ENCODE measurements at regions not wholly inside any gene's neighbourhood (a gene's known extent, or its start where the extent isn't known, plus 50 kb on each side); places are given as distances from the start of the nearest gene placed in this dataset.
A peak's percentile ranks its signal among the peaks of the same experiment; 100 is the strongest.

GRCh38 chr11:103662880-103663279 is 373.6 kb upstream of the DDI1 start:
- DNase-seq (ENCODE audit: low read depth) = no peak

- DNase-seq (ENCODE audit: low read depth) = no peak
These were observed 367.6 kb upstream of the DDI1 start for GRCh38 chr11:103668859-103669258.

- DNase-seq (ENCODE audit: low read depth) = no peak
These were observed 365.2 kb upstream of the DDI1 start for GRCh38 chr11:103671143-103671651.

- DNase-seq (ENCODE audit: low read depth) = peak; percentile 68
These were observed 362.7 kb upstream of the DDI1 start for GRCh38 chr11:103673773-103674172.

GRCh38 chr11:103676413-103676812 is 360.0 kb upstream of the DDI1 start:
- peak; percentile 35 for DNase-seq (ENCODE audit: low read depth)

- DNase-seq (ENCODE audit: low read depth) = no peak
These were observed 355.6 kb upstream of the DDI1 start for GRCh38 chr11:103680826-103681225.

- no peak for DNase-seq (ENCODE audit: low read depth)
These were observed 354.6 kb upstream of the DDI1 start for GRCh38 chr11:103681855-103682254.

- DNase-seq (ENCODE audit: low read depth) = peak; percentile 79
These were observed 353.9 kb upstream of the DDI1 start for GRCh38 chr11:103682318-103683184.

GRCh38 chr11:103683576-103683975 is 352.9 kb upstream of the DDI1 start:
- peak; percentile 66 for DNase-seq (ENCODE audit: low read depth)

GRCh38 chr11:103688924-103689323 is 347.5 kb upstream of the DDI1 start:
- no peak for DNase-seq (ENCODE audit: low read depth)

- DNase-seq (ENCODE audit: low read depth) = no peak
These were observed 346.1 kb upstream of the DDI1 start for GRCh38 chr11:103690356-103690755.

- DNase-seq (ENCODE audit: low read depth) = no peak
These were observed 340.3 kb upstream of the DDI1 start for GRCh38 chr11:103696123-103696522.

- no peak for DNase-seq (ENCODE audit: low read depth)
These were observed 337.2 kb upstream of the DDI1 start for GRCh38 chr11:103699216-103699615.

GRCh38 chr11:103699656-103700055 is 336.8 kb upstream of the DDI1 start:
- DNase-seq (ENCODE audit: low read depth) = no peak

- peak; percentile 81 for DNase-seq (ENCODE audit: low read depth)
These were observed 335.8 kb upstream of the DDI1 start for GRCh38 chr11:103700622-103701021.

GRCh38 chr11:103703437-103703836 is 333.0 kb upstream of the DDI1 start:
- DNase-seq (ENCODE audit: low read depth) = no peak

GRCh38 chr11:103703954-103704353 is 332.5 kb upstream of the DDI1 start:
- DNase-seq (ENCODE audit: low read depth) = no peak

GRCh38 chr11:103705642-103706041 is 330.8 kb upstream of the DDI1 start:
- DNase-seq (ENCODE audit: low read depth) = no peak

GRCh38 chr11:103709371-103709770 is 327.1 kb upstream of the DDI1 start:
- DNase-seq (ENCODE audit: low read depth) = no peak

GRCh38 chr11:103714246-103714645 is 322.2 kb upstream of the DDI1 start:
- peak; percentile 63 for DNase-seq (ENCODE audit: low read depth)

GRCh38 chr11:103716363-103716762 is 320.1 kb upstream of the DDI1 start:
- DNase-seq (ENCODE audit: low read depth) = no peak

GRCh38 chr11:103727262-103727661 is 309.2 kb upstream of the DDI1 start:
- DNase-seq (ENCODE audit: low read depth) = no peak

- no peak for DNase-seq (ENCODE audit: low read depth)
These were observed 306.8 kb upstream of the DDI1 start for GRCh38 chr11:103729617-103730016.
